Astrocyte of the spinal cord (primary cell): ENCODE measurements at regions not wholly inside any gene's neighbourhood (a gene's known extent, or its start where the extent isn't known, plus 50 kb on each side); places are given as distances from the start of the nearest gene placed in this dataset.

Experiments
- DNase-seq: peaks from one replicate; pipeline ENCODE4 v3.0.0; 2011; ENCODE audit warnings: low read depth, low spot score
- H3K4me3 ChIP-seq: 2 replicates; pipeline ENCODE4 v1.5.1; 2011; ENCODE audit warnings: low read depth, mild to moderate bottlenecking, low read length, moderate library complexity
- CTCF ChIP-seq: IDR thresholded peaks from 2 replicates; pipeline ENCODE4 v1.5.1; 2012; ENCODE audit warnings: low read depth, mild to moderate bottlenecking, low read length, inconsistent platforms
- in situ Hi-C: cut with HindIII; loops from 2 replicates; pipeline ENCODE4 v1.10.0; 2017; ENCODE audit warnings: low sequenced_read_pairs

GRCh38 chr3:105585-105984, 91.0 kb upstream of the CHL1 start:
- in situ Hi-C loops = no loop called here
- DNase-seq = no peak
- no peak for TF ChIP-seq CTCF
- H3K4me3 ChIP-seq = no peak overlapping the region

- no peak for DNase-seq
- in situ Hi-C loops = no loop called here
- H3K4me3 ChIP-seq = no peak overlapping the region
- TF ChIP-seq CTCF = no peak
Measured at GRCh38 chr3:106619-107018, 89.9 kb upstream of the CHL1 start.

GRCh38 chr3:111143-112069, 85.2 kb upstream of the CHL1 start:
- TF ChIP-seq CTCF = no peak
- H3K4me3 ChIP-seq = no peak overlapping the region
- DNase-seq = no peak
- in situ Hi-C loops = no loop called here

GRCh38 chr3:112773-113172, 83.8 kb upstream of the CHL1 start:
- no peak overlapping the region for H3K4me3 ChIP-seq
- in situ Hi-C loops = no loop called here
- no peak for DNase-seq
- TF ChIP-seq CTCF = no peak

- in situ Hi-C loops = no loop called here
- no peak overlapping the region for H3K4me3 ChIP-seq
- no peak for TF ChIP-seq CTCF
- DNase-seq = no peak
Measured at GRCh38 chr3:118666-119065, 77.9 kb upstream of the CHL1 start.

GRCh38 chr3:123341-123740, 73.2 kb upstream of the CHL1 start:
- DNase-seq = no peak

More at GRCh38 chr3:123341-123740, 73.2 kb upstream of the CHL1 start:
- in situ Hi-C loops = no loop called here
- TF ChIP-seq CTCF = no peak
- no peak overlapping the region for H3K4me3 ChIP-seq
